Body of pancreas (tissue), 4 donors: ENCODE measurements at regions not wholly inside any gene's neighbourhood (a gene's known extent, or its start where the extent isn't known, plus 50 kb on each side); places are given as distances from the start of the nearest gene placed in this dataset.

Experiments used
- POLR2A ChIP-seq, 3 donors: fragments of 450-650 bp; IDR thresholded peaks; one replicate each; pipeline ENCODE4 v1.6.1; 2016; ENCODE audit warnings: antibody characterized with exemption in 3 of 3, mild to moderate bottlenecking in 2 of 3
- TF ChIP-seq, protein P1 (sequence below), 7 experiments: fragments of 450-650 bp in 4 of 7; fragments of 200-600 bp in 3 of 7; sonication (generic) in 3 of 7; IDR thresholded peaks; one replicate each; pipeline ENCODE4 v1.5.1; 2016 to 2019; ENCODE audit warnings: antibody characterized with exemption in 7 of 7

DNA sequence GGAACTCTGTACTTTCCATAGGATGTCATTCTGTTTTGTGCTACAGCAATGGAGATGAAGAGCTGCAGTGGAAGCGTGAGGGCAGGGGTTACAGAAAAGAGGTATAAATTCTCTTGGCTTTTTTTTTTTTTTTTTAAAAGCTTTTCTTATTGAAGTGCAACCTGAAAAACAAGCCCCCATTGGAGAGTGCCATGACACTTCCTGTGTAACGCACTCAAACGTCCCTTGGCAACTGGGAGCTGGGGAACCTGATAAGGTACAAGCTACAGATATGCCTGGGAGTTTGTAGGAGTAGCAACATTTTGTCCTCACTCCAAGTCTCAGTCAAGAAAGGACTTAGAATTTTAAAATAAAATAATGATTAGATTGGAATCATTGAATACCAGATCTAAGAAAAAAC lies 512.1 kb downstream of the RPS24 start:
- TF ChIP-seq, protein P1, sequence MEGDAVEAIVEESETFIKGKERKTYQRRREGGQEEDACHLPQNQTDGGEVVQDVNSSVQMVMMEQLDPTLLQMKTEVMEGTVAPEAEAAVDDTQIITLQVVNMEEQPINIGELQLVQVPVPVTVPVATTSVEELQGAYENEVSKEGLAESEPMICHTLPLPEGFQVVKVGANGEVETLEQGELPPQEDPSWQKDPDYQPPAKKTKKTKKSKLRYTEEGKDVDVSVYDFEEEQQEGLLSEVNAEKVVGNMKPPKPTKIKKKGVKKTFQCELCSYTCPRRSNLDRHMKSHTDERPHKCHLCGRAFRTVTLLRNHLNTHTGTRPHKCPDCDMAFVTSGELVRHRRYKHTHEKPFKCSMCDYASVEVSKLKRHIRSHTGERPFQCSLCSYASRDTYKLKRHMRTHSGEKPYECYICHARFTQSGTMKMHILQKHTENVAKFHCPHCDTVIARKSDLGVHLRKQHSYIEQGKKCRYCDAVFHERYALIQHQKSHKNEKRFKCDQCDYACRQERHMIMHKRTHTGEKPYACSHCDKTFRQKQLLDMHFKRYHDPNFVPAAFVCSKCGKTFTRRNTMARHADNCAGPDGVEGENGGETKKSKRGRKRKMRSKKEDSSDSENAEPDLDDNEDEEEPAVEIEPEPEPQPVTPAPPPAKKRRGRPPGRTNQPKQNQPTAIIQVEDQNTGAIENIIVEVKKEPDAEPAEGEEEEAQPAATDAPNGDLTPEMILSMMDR (IDR thresholded peaks at IDR 0.05), result no peak
- no peak for TF ChIP-seq POLR2A (IDR thresholded peaks at IDR 0.05)
